ENCODE measurements at regions not wholly inside any gene's neighbourhood (a gene's known extent, or its start where the extent isn't known, plus 50 kb on each side); places are given as distances from the start of the nearest gene placed in this dataset.

DNA sequence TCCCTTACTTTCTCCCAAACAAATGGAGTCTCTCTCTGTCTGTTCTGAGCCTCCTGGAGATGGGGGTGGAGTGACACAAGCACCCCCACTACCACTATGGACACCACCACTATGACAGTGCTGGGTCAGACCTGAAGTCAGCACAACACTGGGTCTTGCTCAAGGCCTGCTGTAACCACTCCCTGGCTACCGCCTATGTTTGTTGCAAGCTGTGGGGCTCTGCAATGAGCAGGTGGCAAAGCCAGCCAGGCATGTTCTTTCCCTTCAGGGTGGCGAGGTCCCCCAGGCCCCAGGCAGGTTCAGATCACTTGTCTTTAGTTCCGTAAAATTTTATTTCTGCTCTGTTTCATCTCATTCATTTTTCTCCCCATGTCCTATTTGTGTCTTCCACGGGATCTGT is 349.8 kb downstream of the TMEM121 start:
- DNase-seq (ENCODE audit: low read depth): no peak
- H3K4me3 ChIP-seq (ENCODE audit: low read length): no peak overlapping the region
- TF ChIP-seq, protein P1, sequence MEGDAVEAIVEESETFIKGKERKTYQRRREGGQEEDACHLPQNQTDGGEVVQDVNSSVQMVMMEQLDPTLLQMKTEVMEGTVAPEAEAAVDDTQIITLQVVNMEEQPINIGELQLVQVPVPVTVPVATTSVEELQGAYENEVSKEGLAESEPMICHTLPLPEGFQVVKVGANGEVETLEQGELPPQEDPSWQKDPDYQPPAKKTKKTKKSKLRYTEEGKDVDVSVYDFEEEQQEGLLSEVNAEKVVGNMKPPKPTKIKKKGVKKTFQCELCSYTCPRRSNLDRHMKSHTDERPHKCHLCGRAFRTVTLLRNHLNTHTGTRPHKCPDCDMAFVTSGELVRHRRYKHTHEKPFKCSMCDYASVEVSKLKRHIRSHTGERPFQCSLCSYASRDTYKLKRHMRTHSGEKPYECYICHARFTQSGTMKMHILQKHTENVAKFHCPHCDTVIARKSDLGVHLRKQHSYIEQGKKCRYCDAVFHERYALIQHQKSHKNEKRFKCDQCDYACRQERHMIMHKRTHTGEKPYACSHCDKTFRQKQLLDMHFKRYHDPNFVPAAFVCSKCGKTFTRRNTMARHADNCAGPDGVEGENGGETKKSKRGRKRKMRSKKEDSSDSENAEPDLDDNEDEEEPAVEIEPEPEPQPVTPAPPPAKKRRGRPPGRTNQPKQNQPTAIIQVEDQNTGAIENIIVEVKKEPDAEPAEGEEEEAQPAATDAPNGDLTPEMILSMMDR (conservative IDR thresholded peaks at IDR 0.05; ENCODE audit: low read depth, low read length): no peak

DNA sequence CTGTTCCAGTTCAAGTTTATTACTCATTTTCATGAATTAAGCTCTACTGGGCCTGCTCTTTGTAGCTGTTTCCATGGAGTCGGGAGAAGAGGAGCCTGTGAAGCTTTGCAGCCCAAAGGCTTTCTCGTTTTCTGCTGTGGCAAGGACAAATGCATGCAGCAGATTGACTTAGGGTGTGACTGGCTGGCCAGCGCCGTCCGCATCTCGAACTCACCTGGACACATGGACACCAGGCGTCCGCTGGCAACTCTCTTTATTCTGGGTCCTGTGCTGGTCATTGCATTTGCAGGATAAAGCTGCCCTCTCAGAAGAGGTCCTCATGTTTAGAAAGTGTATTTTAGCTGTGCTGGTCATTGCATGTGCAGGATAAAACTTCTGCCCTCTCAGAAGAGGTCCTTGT is 350.4 kb downstream of the TMEM121 start:
- H3K4me3 ChIP-seq (ENCODE audit: low read length): no peak overlapping the region
- TF ChIP-seq, protein P1 (conservative IDR thresholded peaks at IDR 0.05; ENCODE audit: low read depth, low read length): no peak
- no peak for DNase-seq (ENCODE audit: low read depth)

DNA sequence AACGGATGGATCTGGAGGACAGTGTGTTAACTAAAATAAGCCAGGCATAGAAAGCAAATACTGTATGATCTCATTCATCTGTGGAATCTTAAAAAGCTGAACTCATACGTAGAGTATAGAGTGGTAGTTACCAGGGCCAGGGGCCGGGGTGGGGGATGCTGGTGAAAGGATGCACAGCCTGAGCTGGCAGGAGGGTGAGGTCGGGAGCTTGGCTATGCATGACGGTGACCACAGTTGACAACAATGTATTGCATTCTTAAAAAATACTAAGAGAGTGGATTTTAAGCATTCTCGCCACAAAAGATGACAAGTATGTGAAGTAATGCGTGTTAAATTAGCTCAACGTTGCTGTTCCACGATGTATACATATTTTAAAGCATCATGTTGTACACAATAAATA is 351.3 kb downstream of the TMEM121 start:
- no peak for DNase-seq (ENCODE audit: low read depth)
- no peak overlapping the region for H3K4me3 ChIP-seq (ENCODE audit: low read length)
- TF ChIP-seq, protein P1 (conservative IDR thresholded peaks at IDR 0.05; ENCODE audit: low read depth, low read length): no peak

DNA sequence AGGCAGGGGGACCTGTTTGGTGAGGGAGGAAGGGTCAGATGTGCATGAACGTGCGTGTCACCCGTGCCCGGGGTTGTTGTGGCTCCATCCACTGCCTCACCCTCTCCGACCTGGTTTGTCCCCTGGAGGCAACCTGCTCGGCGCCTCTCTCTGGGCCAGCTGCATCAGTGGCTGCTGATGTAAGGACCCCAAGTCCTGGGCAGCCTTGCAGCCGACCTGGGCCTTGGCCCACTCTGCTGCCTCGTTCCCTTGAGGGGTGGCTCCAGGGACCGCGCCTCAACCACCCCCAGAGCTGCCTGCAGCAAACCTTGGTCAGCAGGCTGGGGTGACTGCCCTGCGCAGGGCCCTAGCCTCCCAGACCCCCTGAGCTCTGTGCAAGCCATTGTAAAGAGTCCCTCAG is 351.7 kb downstream of the TMEM121 start:
- TF ChIP-seq, protein P1 (conservative IDR thresholded peaks at IDR 0.05; ENCODE audit: low read depth, low read length): no peak
- H3K4me3 ChIP-seq (ENCODE audit: low read length): no peak overlapping the region
- DNase-seq (ENCODE audit: low read depth): no peak

DNA sequence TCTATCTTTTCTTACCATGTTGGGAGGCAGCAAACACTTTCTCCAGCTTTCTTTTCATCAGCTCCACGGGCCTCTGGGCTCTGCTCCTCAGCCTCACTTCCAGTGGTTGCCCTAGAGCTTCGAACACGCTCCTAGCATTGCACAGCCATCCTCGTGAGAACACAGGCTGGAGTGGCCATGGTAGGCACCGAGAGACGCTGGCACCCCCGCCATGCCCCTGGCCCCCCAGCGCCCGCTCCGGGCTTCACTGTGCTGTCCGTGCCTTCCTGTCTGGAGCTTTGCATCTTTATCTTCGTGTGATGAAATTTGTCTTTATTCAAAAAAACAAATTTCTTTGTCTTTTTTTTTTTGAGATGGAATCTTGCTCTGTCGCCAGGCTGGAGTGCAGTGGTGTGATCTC is 352.2 kb downstream of the TMEM121 start:
- TF ChIP-seq, protein P1 (conservative IDR thresholded peaks at IDR 0.05; ENCODE audit: low read depth, low read length): no peak
- H3K4me3 ChIP-seq (ENCODE audit: low read length): no peak overlapping the region
- DNase-seq (ENCODE audit: low read depth): no peak

DNA sequence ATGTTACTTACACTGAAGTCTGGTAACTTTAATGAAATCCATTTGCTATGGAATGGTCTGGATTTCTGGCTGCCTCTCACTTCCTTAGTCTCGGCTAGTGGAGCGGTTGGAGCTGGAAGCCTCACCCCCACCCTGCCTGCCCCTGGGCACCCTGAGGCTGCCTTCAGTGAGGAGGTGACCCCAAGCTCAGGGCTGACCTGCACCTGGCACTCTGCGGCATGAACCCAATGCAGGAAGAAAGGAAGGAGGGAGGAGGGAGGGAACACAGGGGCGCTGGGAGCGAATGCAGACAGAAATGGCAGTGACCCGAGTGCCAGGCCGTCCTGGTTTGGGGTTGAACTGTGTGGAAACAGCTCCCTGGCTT is 353.1 kb downstream of the TMEM121 start:
- TF ChIP-seq, protein P1 (conservative IDR thresholded peaks at IDR 0.05; ENCODE audit: low read depth, low read length): no peak
- DNase-seq (ENCODE audit: low read depth): no peak

DNA sequence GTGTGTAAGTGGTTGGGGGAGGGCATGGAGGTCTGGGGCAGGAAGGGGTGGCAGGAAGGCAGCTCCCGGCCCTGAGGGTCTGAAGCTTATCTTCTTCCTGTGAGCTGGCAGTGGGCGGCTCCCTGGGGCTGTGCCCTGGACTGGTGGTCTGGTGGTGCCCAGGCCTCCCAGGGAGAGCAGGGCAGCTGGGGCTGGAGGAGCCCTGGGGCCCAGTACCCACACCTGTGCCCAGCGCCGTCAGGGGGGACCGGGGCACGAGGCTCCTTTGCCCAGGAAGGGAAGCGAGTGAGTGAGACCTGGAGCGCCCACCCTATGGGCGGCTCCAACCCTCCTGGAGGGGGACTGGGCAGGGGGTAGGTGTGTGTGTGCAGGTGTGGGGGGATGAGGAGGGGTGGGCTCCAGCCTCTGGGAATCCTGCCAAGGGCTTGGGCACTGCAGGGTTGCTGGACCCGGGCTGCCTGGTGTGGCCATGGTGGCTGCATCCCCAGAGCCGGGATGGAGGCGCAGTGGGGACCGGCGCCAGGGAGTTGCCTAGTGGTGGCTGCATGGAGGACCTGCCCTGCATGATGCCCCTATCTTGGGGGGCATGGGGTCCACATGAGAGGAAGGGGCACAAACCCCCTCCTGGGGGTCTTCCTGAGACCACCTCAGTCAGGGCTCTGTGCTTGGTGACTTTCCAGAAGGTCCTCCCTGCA is 353.6 kb downstream of the TMEM121 start:
- H3K4me3 ChIP-seq (ENCODE audit: low read length): no peak overlapping the region
- no peak for DNase-seq (ENCODE audit: low read depth)
- TF ChIP-seq, protein P1 (conservative IDR thresholded peaks at IDR 0.05; ENCODE audit: low read depth, low read length): no peak

More for the DNA sequence above, 353.1 kb downstream of the TMEM121 start:
- H3K4me3 ChIP-seq (ENCODE audit: low read length): no peak overlapping the region
